ENCODE measurements at regions not wholly inside any gene's neighbourhood (a gene's known extent, or its start where the extent isn't known, plus 50 kb on each side); places are given as distances from the start of the nearest gene placed in this dataset.

DNA sequence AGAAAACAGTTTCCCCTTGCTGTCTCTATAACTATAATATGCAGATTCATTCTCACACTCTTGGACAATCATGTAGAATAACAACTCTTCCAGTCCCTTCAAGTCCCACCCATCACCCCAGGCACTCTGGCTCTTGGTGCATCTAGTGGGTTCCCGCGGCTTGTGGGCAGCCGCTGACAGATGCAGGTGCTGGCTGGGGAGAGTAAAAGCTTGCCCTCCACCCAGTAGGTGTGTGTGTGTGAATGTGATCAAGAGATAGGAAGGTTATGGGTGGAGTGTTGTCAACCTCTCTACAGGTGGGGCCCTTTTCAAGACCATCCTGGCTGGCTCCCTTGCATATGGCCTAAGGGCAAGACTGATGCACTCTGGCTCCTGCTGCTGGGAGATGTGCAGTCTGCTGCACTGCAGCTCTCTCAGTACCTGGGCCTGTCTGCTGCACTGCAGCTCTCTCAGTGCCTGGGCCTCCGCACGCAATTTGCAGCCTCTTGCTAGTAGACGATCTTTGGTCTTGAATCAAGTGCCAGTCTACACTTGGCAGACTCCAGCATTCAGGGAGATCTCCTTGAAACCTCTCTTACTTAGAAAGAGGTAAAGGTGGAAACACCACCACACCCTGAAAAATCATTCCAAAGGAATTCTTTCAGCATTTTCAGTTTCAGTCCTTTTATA, 189.7 kb upstream of the GDNF start:
- no peak for DNase-seq (ENCODE audit: low spot score)

DNA sequence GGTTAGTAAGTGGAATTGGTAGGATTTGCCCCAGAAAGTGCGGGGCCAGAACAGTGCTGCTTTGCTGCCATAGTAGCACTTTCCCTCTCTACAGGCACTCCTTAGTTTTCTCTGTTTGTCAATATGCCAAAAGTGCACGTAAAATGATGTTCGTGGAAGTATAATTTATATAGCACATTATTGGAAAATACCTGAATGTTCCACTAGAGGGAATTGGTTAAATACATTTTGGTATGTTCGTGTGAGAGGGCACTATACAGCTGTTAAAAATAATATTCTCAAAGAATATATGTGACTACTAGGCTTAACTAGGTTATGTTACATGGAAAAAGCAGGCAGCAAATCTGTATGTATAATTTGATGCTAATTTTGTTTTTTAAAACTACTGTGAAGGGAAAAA, 184.0 kb upstream of the GDNF start:
- no peak for DNase-seq (ENCODE audit: low spot score)

DNA sequence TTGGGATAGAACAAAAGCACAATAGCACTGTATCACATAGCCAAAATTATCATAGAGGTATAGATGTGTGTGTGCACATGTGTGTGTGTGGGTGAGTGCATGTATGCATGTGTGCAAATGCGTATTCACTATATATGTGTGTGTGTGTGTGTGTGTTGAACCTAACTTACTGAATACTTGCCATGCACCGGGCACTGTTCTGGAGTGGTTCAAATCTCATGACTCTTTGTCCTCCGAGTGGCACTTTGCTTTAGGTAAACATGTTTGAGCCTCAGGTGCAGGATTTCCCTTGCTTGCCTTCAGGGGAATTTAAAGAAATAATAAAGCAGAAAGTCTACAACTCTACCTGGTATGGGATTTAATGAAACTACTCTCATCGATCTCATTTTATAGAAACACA, 183.5 kb upstream of the GDNF start:
- no peak for DNase-seq (ENCODE audit: low spot score)

GRCh38 chr5:38022631-38023030, 182.8 kb upstream of the GDNF start:
- DNase-seq (ENCODE audit: low spot score): no peak

- DNase-seq (ENCODE audit: low spot score): no peak
Measured at GRCh38 chr5:38018016-38018415, 178.2 kb upstream of the GDNF start.

DNA sequence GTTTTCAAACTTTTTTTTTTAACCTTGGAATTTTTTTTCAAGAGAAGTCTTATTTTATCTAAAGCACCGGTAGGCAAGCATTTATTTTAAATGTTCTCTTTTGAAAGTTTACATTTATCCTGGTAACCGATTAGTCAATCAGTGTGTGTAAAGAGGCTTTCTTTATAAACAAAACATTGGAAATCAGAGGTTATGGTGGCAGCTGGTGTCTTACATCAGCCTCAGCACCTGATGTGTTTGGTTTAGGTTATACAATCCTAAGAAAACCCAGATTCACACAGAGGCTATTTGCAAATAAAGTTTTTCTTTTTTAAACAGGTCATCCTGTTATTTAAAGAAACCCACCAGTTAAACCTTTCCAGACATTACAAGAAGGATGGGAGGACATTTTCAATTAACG, 173.3 kb upstream of the GDNF start:
- DNase-seq (ENCODE audit: low spot score): no peak

DNA sequence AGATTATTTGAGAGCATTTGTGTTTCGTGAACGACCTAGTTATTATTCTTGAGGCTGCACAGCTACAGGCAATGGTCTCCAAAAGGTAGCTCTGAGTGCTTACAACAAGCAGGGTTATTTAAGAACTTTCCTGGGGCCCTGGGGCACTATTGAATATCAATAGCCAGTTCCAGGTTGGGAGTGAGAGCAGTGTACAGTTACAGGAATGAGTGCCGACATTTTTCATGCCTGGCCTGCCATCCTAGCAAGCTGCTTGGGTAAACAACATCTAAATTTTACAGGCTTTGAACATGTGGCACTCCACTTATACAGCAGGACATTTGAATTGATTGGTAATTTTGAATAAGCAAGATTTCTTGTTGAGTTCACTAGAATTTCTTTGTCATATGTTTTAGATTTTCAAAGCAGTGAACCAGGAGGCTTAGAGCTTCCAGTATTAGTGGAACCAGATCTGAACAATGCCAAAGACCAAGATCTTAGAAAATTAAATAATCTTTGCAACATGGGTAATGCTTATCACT, 171.9 kb upstream of the GDNF start:
- no peak for DNase-seq (ENCODE audit: low spot score)

DNA sequence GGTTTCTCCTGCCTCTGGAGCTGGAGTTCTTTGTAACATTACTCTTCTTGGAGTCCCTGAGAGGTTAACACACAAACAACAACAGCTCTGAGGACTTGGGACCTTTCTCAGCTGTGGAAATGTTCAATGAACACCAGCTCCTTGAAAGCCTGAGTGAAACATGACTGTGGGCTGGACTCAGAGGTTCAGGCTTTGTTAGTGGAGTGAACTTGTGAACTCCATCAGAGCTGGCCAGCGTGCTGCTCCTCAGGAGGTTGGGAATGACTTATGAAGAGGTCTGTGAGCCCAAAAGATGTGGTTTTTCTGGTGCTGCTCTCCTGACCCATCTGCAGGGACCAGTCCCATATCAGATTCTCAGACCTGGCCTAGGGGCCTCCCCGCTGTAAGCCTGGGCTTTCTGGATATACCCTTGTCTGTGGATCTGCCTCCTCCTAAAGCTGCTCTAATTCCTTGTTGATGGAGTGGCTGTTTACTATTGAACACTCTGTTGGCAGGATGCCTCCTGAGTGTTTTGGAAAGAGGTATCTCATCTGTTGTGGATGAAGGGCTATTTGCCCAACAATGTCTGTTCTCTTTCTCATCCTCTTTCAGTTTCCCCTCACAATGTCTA, 170.0 kb upstream of the GDNF start:
- DNase-seq (ENCODE audit: low spot score): no peak

GRCh38 chr5:38008198-38008597, 168.4 kb upstream of the GDNF start:
- DNase-seq (ENCODE audit: low spot score): no peak

- no peak for DNase-seq (ENCODE audit: low spot score)
Measured at GRCh38 chr5:37999593-37999992, 159.8 kb upstream of the GDNF start.

DNA sequence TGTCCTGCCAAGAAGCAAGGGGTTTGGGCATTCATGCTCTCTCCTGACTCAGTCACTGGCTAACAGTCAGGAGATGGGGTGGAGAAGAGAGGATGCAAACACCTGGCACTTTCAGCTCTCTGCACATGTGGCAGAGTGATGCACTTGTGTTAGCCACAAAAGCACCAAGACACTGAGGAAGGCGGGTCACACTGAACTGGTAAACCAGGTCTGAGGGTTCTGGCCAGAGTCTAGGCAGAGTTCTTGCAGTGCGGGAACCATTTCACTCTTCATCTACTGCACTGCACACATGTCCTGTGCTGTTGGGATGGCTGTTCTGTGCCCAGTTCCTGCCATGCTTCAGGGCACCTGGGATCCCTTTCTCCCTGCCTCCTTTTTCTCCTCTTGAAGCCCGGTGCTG, 157.1 kb upstream of the GDNF start:
- DNase-seq (ENCODE audit: low spot score): no peak

DNA sequence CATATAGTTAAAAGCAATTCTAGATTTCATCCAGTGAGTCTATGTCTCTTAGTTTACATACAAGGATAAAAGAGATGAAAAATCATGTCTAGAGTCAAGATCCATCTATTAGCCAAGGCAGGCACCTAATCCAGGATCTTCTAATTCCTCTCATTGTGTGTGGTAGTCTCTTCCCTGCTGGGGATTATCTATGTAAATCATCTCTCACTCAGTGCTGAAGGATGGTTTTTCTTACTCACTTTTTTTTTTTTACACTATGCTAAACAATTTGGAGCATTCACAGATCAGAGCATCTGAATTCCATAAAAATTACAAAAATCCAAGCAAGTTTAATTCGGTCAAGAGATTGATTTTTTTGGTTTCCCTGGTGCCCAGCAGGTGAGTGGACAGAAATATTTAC, 154.9 kb upstream of the GDNF start:
- no peak for DNase-seq (ENCODE audit: low spot score)

- DNase-seq (ENCODE audit: low spot score): no peak
Measured at GRCh38 chr5:37991301-37992299, 151.8 kb upstream of the GDNF start.

GRCh38 chr5:37989884-37990283, 150.0 kb upstream of the GDNF start:
- DNase-seq (ENCODE audit: low spot score): no peak

- no peak for DNase-seq (ENCODE audit: low spot score)
Measured at GRCh38 chr5:37988454-37989046, 148.7 kb upstream of the GDNF start.

GRCh38 chr5:37984300-37984699, 144.5 kb upstream of the GDNF start:
- no peak for DNase-seq (ENCODE audit: low spot score)

- no peak for DNase-seq (ENCODE audit: low spot score)
Measured at GRCh38 chr5:37983463-37983862, 143.6 kb upstream of the GDNF start.

DNA sequence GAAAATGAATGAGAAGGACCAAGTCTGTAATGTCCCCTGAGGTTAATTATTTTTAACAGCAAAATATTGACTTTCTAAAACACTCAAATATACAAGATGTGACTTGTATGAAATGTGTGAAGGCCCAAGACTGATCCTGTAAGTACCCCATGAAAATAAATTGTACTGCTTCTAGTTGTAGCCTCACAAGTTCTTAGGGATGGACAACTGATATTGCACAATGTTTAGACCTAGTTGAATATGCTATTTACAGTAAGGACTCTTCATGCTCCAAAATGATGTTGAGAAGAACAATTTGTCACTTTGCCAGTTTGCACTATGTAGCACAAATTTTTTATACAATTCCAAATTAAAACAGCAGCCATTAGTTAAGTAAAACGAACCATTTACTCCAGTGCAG, 139.7 kb upstream of the GDNF start:
- DNase-seq (ENCODE audit: low spot score): no peak

- DNase-seq (ENCODE audit: low spot score): no peak
Measured at GRCh38 chr5:37975531-37975930, 135.7 kb upstream of the GDNF start.

- DNase-seq (ENCODE audit: low spot score): no peak
Measured at GRCh38 chr5:37971483-37972024, 131.7 kb upstream of the GDNF start.

GRCh38 chr5:37966871-37967270, 127.0 kb upstream of the GDNF start:
- DNase-seq (ENCODE audit: low spot score): no peak

GRCh38 chr5:37966291-37966690, 126.5 kb upstream of the GDNF start:
- DNase-seq (ENCODE audit: low spot score): no peak

Data from activated CD4-positive, alpha-beta T cell treated with anti-CD3 and anti-CD28 coated beads, Interleukin-2, Interleukin-4, amounts not matched to agents 100 ng/mL and 50 ng/mL, durations not matched to agents 16 hours and 8 hours (primary cell).